ENCODE measurements at regions not wholly inside any gene's neighbourhood (a gene's known extent, or its start where the extent isn't known, plus 50 kb on each side); places are given as distances from the start of the nearest gene placed in this dataset.

GRCh38 chr1:94769551-94769950 lies 50.6 kb upstream of the SLC44A3 start:
- H3K9me3 Mint-ChIP-seq (ENCODE audit: unreplicated experiment): peaks cover 7% of the 10 kb centered on the region
- H3K27me3 Mint-ChIP-seq (ENCODE audit: insufficient read depth, unreplicated experiment): no peaks in the 10 kb centered on the region
- H3K36me3 Mint-ChIP-seq (ENCODE audit: insufficient read depth, unreplicated experiment): peaks cover 8% of the 10 kb centered on the region
- DNase-seq: no peak
- no peak overlapping the region for H3K4me3 Mint-ChIP-seq (ENCODE audit: unreplicated experiment)
- H3K36me3 ChIP-seq (ENCODE audit: control insufficient read depth, insufficient read depth, low read length): no peaks in the 10 kb centered on the region
- H3K27ac Mint-ChIP-seq (ENCODE audit: unreplicated experiment): no peak overlapping the region
- H3K4me1 Mint-ChIP-seq (ENCODE audit: low read depth, unreplicated experiment): peaks cover 6% of the 10 kb centered on the region
- TF ChIP-seq CTCF (IDR thresholded peaks at IDR 0.05; ENCODE audit: insufficient read depth in 1 of 2, low read depth in 1 of 2, low read length in 1 of 2, severe bottlenecking in 1 of 2, unreplicated experiment in 1 of 2): no peak
- intact Hi-C loops (cut with micrococcal nuclease; ENCODE audit: unreplicated experiment): no loop called here
- peaks cover 13% of the 10 kb centered on the region for H3K4me1 ChIP-seq
- no peaks in the 10 kb centered on the region for H3K9me3 ChIP-seq
- CTCF ChIA-PET: interaction anchor here (0.5 to 0.6 kb wide), 2 partner anchors 24 to 493 kb away, joined by 3 to 4 read pairs; no protein-coding TSS in a partner anchor
- BruUV-seq (replicated peaks): no TSS peak
- H3K4me3 ChIP-seq (ENCODE audit: low read depth, low read length): no peak overlapping the region
- POLR2A ChIA-PET: no interaction called here
- no peaks in the 10 kb centered on the region for H3K27me3 ChIP-seq (replicated peaks; ENCODE audit: control insufficient read depth, insufficient read depth, low read length)

GRCh38 chr1:94768036-94768435 lies 52.1 kb upstream of the SLC44A3 start:
- Histone ChIP-seq H3K27me3 (replicated peaks; ENCODE audit: control insufficient read depth, insufficient read depth, low read length) (no peaks in the 10 kb centered on the region), H3K4me3 (ENCODE audit: low read depth, low read length) (no peak overlapping the region), H3K9me3 (no peaks in the 10 kb centered on the region), H3K36me3 (ENCODE audit: control insufficient read depth, insufficient read depth, low read length) (no peaks in the 10 kb centered on the region), H3K4me1 (0 out of 2 replicates have a peak, but pooled peaks cover 3% of the 10 kb centered on the region)
- no peak overlapping the region for H3K4me3 Mint-ChIP-seq (ENCODE audit: unreplicated experiment)
- peaks cover 7% of the 10 kb centered on the region for H3K36me3 Mint-ChIP-seq (ENCODE audit: insufficient read depth, unreplicated experiment)
- H3K27ac Mint-ChIP-seq (ENCODE audit: unreplicated experiment): no peak overlapping the region
- H3K9me3 Mint-ChIP-seq (ENCODE audit: unreplicated experiment): peaks cover 11% of the 10 kb centered on the region
- ChIA-PET POLR2A (no interaction called here), CTCF (no interaction called here)
- peaks cover 6% of the 10 kb centered on the region for H3K4me1 Mint-ChIP-seq (ENCODE audit: low read depth, unreplicated experiment)
- no peak for DNase-seq
- H3K27me3 Mint-ChIP-seq (ENCODE audit: insufficient read depth, unreplicated experiment): no peaks in the 10 kb centered on the region
- BruUV-seq (replicated peaks): no TSS peak
- intact Hi-C loops (cut with micrococcal nuclease; ENCODE audit: unreplicated experiment): no loop called here
- TF ChIP-seq CTCF (IDR thresholded peaks at IDR 0.05; ENCODE audit: insufficient read depth in 1 of 2, low read depth in 1 of 2, low read length in 1 of 2, severe bottlenecking in 1 of 2, unreplicated experiment in 1 of 2): no peak

- no peak overlapping the region for H3K27ac Mint-ChIP-seq (ENCODE audit: unreplicated experiment)
- Histone ChIP-seq H3K4me3 (ENCODE audit: low read depth, low read length) (no peak overlapping the region), H3K27me3 (replicated peaks; ENCODE audit: control insufficient read depth, insufficient read depth, low read length) (no peaks in the 10 kb centered on the region), H3K4me1 (no peaks in the 10 kb centered on the region), H3K9me3 (no peaks in the 10 kb centered on the region), H3K36me3 (ENCODE audit: control insufficient read depth, insufficient read depth, low read length) (no peaks in the 10 kb centered on the region)
- H3K9me3 Mint-ChIP-seq (ENCODE audit: unreplicated experiment): peaks cover 11% of the 10 kb centered on the region
- H3K36me3 Mint-ChIP-seq (ENCODE audit: insufficient read depth, unreplicated experiment): no peaks in the 10 kb centered on the region
- no peak overlapping the region for H3K4me3 Mint-ChIP-seq (ENCODE audit: unreplicated experiment)
- TF ChIP-seq CTCF (IDR thresholded peaks at IDR 0.05; ENCODE audit: insufficient read depth in 1 of 2, low read depth in 1 of 2, low read length in 1 of 2, severe bottlenecking in 1 of 2, unreplicated experiment in 1 of 2): no peak
- BruUV-seq (replicated peaks): no TSS peak
- ChIA-PET CTCF (no interaction called here), POLR2A (no interaction called here)
- no peaks in the 10 kb centered on the region for H3K27me3 Mint-ChIP-seq (ENCODE audit: insufficient read depth, unreplicated experiment)
- no peak for DNase-seq
- intact Hi-C loops (cut with micrococcal nuclease; ENCODE audit: unreplicated experiment): no loop called here
- no peaks in the 10 kb centered on the region for H3K4me1 Mint-ChIP-seq (ENCODE audit: low read depth, unreplicated experiment)
These were observed 54.2 kb upstream of the SLC44A3 start for GRCh38 chr1:94765958-94766357.
